Astrocyte of the spinal cord (primary cell): ENCODE measurements at regions not wholly inside any gene's neighbourhood (a gene's known extent, or its start where the extent isn't known, plus 50 kb on each side); places are given as distances from the start of the nearest gene placed in this dataset.
"Not testable (repeated sequence)": the region's sequence is repeated elsewhere in the genome, so short reads cannot be mapped to it uniquely, and the experiment has no call there.

Source experiments
- DNase-seq: peaks from one replicate; pipeline ENCODE4 v3.0.0; 2011; ENCODE audit warnings: low read depth, low spot score
- H3K4me3 ChIP-seq: 2 replicates; pipeline ENCODE4 v1.5.1; 2011; ENCODE audit warnings: low read depth, mild to moderate bottlenecking, low read length, moderate library complexity
- in situ Hi-C: cut with HindIII; loops from 2 replicates; pipeline ENCODE4 v1.10.0; 2017; ENCODE audit warnings: low sequenced_read_pairs
- TF ChIP-seq, protein P1 (sequence below): IDR thresholded peaks from 2 replicates; pipeline ENCODE4 v1.5.1; 2012; ENCODE audit warnings: low read depth, mild to moderate bottlenecking, low read length, inconsistent platforms

DNA sequence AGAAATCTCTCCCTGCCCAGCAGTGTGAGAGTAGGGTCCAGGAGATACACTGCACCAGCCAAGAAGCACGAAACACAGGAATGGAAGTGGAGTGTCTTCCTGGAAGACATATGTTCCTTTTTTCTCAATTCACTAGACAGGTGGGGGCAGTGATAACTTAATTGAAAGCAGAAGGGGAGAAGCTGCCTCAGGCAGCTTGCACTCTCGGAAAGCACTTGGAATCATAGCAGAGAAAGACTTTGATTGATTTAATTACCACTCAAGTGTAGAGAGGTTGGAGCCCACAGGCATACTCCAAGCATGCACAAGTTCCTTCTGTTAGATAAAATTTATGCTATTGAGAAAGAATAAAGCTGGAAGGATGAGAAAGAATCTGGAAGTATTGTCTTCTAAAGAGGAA, 249.4 kb downstream of the SLITRK6 start:
- no peak overlapping the region for H3K4me3 ChIP-seq
- DNase-seq = no peak
- TF ChIP-seq, protein P1, sequence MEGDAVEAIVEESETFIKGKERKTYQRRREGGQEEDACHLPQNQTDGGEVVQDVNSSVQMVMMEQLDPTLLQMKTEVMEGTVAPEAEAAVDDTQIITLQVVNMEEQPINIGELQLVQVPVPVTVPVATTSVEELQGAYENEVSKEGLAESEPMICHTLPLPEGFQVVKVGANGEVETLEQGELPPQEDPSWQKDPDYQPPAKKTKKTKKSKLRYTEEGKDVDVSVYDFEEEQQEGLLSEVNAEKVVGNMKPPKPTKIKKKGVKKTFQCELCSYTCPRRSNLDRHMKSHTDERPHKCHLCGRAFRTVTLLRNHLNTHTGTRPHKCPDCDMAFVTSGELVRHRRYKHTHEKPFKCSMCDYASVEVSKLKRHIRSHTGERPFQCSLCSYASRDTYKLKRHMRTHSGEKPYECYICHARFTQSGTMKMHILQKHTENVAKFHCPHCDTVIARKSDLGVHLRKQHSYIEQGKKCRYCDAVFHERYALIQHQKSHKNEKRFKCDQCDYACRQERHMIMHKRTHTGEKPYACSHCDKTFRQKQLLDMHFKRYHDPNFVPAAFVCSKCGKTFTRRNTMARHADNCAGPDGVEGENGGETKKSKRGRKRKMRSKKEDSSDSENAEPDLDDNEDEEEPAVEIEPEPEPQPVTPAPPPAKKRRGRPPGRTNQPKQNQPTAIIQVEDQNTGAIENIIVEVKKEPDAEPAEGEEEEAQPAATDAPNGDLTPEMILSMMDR = no peak
- in situ Hi-C loops = no loop called here

DNA sequence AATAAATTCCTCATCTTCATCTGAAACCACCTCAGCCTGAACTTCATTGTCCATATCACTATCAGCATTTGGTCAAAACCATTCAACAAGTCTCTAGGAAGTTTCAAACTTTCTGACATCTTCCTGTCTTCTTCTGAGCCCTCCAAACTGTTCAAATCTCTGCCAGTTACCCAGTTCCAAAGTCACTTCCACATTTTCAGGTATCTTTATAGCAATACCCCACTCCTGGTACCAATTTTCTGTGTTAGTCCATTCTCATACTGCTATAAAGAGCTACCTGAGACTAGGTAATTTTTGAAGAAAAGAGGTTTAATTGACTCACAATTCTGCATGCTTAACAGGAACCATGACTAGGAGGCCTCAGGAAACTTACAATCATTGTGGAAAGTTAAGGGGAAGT, 250.4 kb downstream of the SLITRK6 start:
- in situ Hi-C loops, DNase-seq, H3K4me3 ChIP-seq: not testable (repeated sequence)

DNA sequence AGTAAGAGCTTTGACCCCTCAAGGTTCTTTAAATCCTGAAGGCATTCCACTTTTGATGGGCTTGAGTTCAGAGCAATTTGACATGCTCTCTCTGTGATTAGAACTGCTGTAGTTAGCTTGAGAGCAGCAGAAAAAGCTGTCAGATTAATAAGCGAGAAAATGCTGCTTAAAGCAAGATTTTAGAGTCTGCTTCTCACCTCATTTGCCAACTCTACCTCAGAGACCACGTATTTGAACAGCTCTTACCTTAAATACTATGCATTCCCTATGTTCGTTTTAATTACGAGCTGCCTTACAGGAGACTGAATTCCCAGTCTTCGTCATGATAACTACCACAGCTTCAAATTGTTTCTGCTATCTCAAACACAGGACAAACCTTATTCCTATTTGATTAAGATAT, 253.4 kb downstream of the SLITRK6 start:
- TF ChIP-seq, protein P1 = no peak
- DNase-seq = no peak
- no peak overlapping the region for H3K4me3 ChIP-seq
- in situ Hi-C loops = no loop called here

DNA sequence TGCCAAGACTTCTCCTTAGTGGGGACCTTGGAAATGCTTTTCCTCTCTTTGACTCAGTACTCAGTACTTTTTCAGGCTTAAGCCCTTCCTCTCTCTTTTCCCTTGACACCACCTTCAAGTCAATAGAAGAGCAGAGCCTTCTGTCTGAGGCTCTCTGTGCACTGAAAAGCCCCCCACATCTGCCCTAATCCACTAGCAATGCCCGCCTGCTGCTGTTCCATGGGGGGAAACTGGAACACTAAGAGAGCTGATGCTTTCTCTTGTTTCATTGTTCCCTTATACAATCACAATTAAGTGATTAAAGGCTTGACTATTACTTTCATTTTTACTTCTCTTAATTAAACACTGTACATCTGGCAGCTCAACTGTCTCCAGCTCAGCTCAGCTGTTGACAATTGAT, 254.5 kb downstream of the SLITRK6 start:
- TF ChIP-seq, protein P1 = no peak
- DNase-seq = no peak
- H3K4me3 ChIP-seq = no peak overlapping the region
- in situ Hi-C loops = no loop called here

DNA sequence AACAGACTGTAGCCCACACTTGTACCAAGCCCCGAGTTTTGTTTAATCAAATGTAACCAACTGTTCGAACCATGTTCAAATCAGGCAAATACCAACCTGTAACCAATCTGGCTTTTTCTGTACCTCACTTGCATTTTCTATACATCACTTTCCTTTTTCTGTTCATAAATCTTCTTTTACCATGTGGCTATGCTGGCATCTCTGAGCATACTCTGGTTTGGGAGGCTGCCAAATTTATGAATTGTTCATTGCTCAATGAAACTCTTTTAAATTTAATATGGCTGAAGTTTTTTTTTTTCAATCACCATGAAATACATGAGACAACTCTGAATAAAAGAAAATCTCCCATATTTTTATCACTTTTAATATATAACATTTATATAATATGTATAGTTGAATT, 256.1 kb downstream of the SLITRK6 start:
- DNase-seq = no peak
- no peak overlapping the region for H3K4me3 ChIP-seq
- in situ Hi-C loops = no loop called here
- TF ChIP-seq, protein P1 = no peak

DNA sequence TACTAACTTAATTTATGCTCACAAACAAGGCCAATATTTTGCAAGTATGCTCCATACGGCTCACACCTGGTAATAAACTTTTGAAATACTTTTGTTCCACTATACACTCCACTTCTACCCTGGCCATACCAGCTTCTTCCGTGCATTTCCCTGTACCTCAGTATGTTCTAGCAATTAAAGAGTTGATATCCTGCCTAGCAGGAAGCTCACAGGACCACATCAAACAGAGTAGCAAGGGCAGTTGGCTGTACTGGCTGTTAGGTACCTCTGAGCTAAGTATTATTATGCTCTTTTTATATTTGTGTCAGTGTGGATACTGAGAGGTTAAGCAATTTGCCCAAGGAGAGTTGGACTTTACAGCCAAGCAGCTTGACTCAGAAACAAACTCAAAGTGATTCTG, 257.7 kb downstream of the SLITRK6 start:
- H3K4me3 ChIP-seq = no peak overlapping the region
- no peak for DNase-seq
- TF ChIP-seq, protein P1 = no peak
- in situ Hi-C loops = no loop called here

DNA sequence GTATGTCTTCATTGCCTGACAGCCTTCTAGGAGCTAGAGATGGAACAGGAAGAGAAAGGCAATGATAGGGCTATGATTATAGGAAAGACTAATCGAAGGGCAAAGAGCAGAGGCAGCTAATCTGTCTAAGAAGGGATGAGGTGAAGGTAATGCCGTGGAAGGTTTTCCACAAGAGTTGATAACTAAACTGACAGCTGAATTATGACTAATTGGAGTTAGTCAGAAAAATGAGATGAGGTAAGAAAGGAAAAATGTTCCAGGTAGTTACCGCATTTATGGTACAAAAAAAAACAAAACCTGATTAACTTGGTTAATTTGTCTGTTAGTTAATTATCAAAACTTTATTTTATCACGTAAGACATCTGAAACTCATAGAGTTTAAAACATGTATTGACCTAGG, 260.3 kb downstream of the SLITRK6 start:
- no peak for DNase-seq
- in situ Hi-C loops = no loop called here

More for the DNA sequence above, 260.3 kb downstream of the SLITRK6 start:
- H3K4me3 ChIP-seq = no peak overlapping the region
- TF ChIP-seq, protein P1 = no peak
